GM23338 (cell line): ENCODE measurements at regions not wholly inside any gene's neighbourhood (a gene's known extent, or its start where the extent isn't known, plus 50 kb on each side); places are given as distances from the start of the nearest gene placed in this dataset.

ENCODE experiments used
- ATAC-seq: fragments of 200-7000 bp; cut with Tn5 transposase; 3 replicates; pipeline ENCODE4 v1.9.1; 2020
- DNase-seq: peaks from one replicate; pipeline ENCODE4 v3.0.0-alpha.2; 2015; ENCODE audit warnings: low spot score
- H2AFZ ChIP-seq: fragments of 200-600 bp; sonication (generic); 2 replicates; pipeline ENCODE4 v1.8.0; 2016; ENCODE audit warnings: antibody characterized with exemption, mild to moderate bottlenecking, moderate library complexity
- H3F3A ChIP-seq: fragments of 200-600 bp; sonication (generic); replicated peaks from 2 replicates; pipeline ENCODE4 v1.8.0; 2017; ENCODE audit warnings: antibody characterized with exemption, mixed run types, low read depth
- H3K27ac ChIP-seq: fragments of 200-600 bp; sonication (generic); 2 replicates; pipeline ENCODE4 v1.6.1; 2016; ENCODE audit warnings: low read depth
- H3K27me3 ChIP-seq: fragments of 200-600 bp; sonication (generic); 2 replicates; pipeline ENCODE4 v1.8.0; 2016; ENCODE audit warnings: mild to moderate bottlenecking, mixed run types, moderate library complexity; ENCODE audit not compliant: insufficient read depth
- H3K36me3 ChIP-seq: fragments of 200-600 bp; sonication (generic); 2 replicates; pipeline ENCODE4 v1.8.0; 2016; ENCODE audit warnings: mild to moderate bottlenecking; ENCODE audit not compliant: insufficient read depth
- H3K4me1 ChIP-seq: fragments of 200-600 bp; sonication (generic); 2 replicates; pipeline ENCODE4 v1.8.0; 2016; ENCODE audit warnings: mild to moderate bottlenecking, moderate library complexity; ENCODE audit not compliant: insufficient read depth
- H3K4me2 ChIP-seq: fragments of 200-600 bp; sonication (generic); 2 replicates; pipeline ENCODE4 v1.7.1; 2017; ENCODE audit warnings: mixed run types
- H3K4me3 ChIP-seq: fragments of 200-600 bp; sonication (generic); 2 replicates; pipeline ENCODE4 v1.6.1; 2016; ENCODE audit warnings: mixed run types
- H3K79me2 ChIP-seq: fragments of 200-600 bp; sonication (generic); replicated peaks from 2 replicates; pipeline ENCODE4 v1.8.0; 2017; ENCODE audit warnings: mild to moderate bottlenecking; ENCODE audit not compliant: insufficient read depth
- H3K9me2 ChIP-seq: fragments of 200-600 bp; sonication (generic); 2 replicates; pipeline ENCODE4 v1.8.0; 2017; ENCODE audit not compliant: insufficient read depth
- H4K20me1 ChIP-seq: fragments of 200-600 bp; sonication (generic); replicated peaks from 2 replicates; pipeline ENCODE4 v1.8.0; 2017; ENCODE audit warnings: mild to moderate bottlenecking; ENCODE audit not compliant: insufficient read depth
- H3K27ac Mint-ChIP-seq: 2 replicates; pipeline ENCODE4 v1.8.0; 2020; ENCODE audit warnings: inconsistent platforms, mild to moderate bottlenecking, moderate library complexity, mixed read lengths
- H3K27me3 Mint-ChIP-seq: 3 replicates; pipeline ENCODE4 v1.8.0; 2022; ENCODE audit warnings: low read depth, mild to moderate bottlenecking, moderate library complexity, mixed read lengths, inconsistent platforms; ENCODE audit not compliant: insufficient read depth, poor library complexity
- H3K36me3 Mint-ChIP-seq: 3 replicates; pipeline ENCODE4 v1.8.0; 2021; ENCODE audit warnings: low read depth, mild to moderate bottlenecking, inconsistent platforms, moderate library complexity, mixed read lengths
- H3K4me1 Mint-ChIP-seq: 3 replicates; pipeline ENCODE4 v1.8.0; 2020; ENCODE audit warnings: mild to moderate bottlenecking, inconsistent platforms, mixed read lengths
- H3K4me3 Mint-ChIP-seq: 3 replicates; pipeline ENCODE4 v1.8.0; 2021; ENCODE audit warnings: moderate library complexity, mild to moderate bottlenecking, inconsistent platforms, mixed read lengths
- H3K9me3 Mint-ChIP-seq: 3 replicates; pipeline ENCODE4 v1.8.0; 2020; ENCODE audit warnings: moderate library complexity, mild to moderate bottlenecking, inconsistent platforms, mixed read lengths
- CREB1 ChIP-seq: fragments of 250-450 bp; sonication (Bioruptor Pico); IDR thresholded peaks from 2 replicates; pipeline ENCODE4 v1.5.0; 2020; ENCODE audit warnings: low read depth, mild to moderate bottlenecking, moderate library complexity
- EZH2 ChIP-seq: fragments of 200-600 bp; sonication (generic); IDR thresholded peaks from one replicate; pipeline ENCODE4 v1.8.0; 2017; ENCODE audit warnings: antibody characterized with exemption, mild to moderate bottlenecking, low read depth; ENCODE audit not compliant: unreplicated experiment
- EZH2phosphoT487 ChIP-seq: fragments of 200-600 bp; sonication (generic); IDR thresholded peaks from one replicate; pipeline ENCODE4 v1.8.1; 2018; ENCODE audit warnings: antibody characterized with exemption; ENCODE audit not compliant: unreplicated experiment
- JUNB ChIP-seq: IDR thresholded peaks from one replicate; pipeline ENCODE4 v1.6.1; 2016; ENCODE audit warnings: antibody characterized with exemption; ENCODE audit not compliant: unreplicated experiment
- NANOG ChIP-seq: IDR thresholded peaks from 2 replicates; pipeline ENCODE4 v1.6.1; 2016; ENCODE audit warnings: antibody characterized with exemption, borderline replicate concordance
- POLR2AphosphoS5 ChIP-seq: IDR thresholded peaks from 2 replicates; pipeline ENCODE4 v1.6.1; 2016; ENCODE audit warnings: antibody characterized with exemption, low read depth
- STAT1 ChIP-seq: IDR thresholded peaks from one replicate; pipeline ENCODE4 v1.6.1; 2016; ENCODE audit warnings: antibody characterized with exemption; ENCODE audit not compliant: unreplicated experiment
- ZNF114 ChIP-seq: fragments of 250-450 bp; sonication (Bioruptor Pico); IDR thresholded peaks from 2 replicates; pipeline ENCODE4 v1.5.0; 2020; ENCODE audit warnings: mild to moderate bottlenecking, moderate library complexity
- ZNF331 ChIP-seq: fragments of 250-450 bp; sonication (Bioruptor Pico); IDR thresholded peaks from 2 replicates; pipeline ENCODE4 v1.5.0; 2020; ENCODE audit warnings: low read depth, mild to moderate bottlenecking, moderate library complexity
- TF ChIP-seq, protein P1 (sequence below): IDR thresholded peaks from 2 replicates; pipeline ENCODE4 v1.6.1; 2016; ENCODE audit warnings: antibody characterized with exemption
- TF ChIP-seq, protein P2 (sequence below), 2 experiments: fragments of 200-600 bp in 1 of 2; sonication (generic) in 1 of 2; conservative IDR thresholded peaks; 2 replicates each; pipeline versions ENCODE4 v1.5.1 to v1.6.1; 2016 to 2017; ENCODE audit warnings: antibody characterized with exemption in 2 of 2, low read depth in 2 of 2, mild to moderate bottlenecking in 2 of 2, moderate library complexity in 1 of 2
- TF ChIP-seq, protein P3 (sequence below): IDR thresholded peaks from one replicate; pipeline ENCODE4 v1.6.1; 2018; ENCODE audit warnings: antibody characterized with exemption; ENCODE audit not compliant: unreplicated experiment
- TF ChIP-seq, protein P4 (sequence below): fragments of 250-450 bp; sonication (Bioruptor Pico); IDR thresholded peaks from 2 replicates; pipeline ENCODE4 v1.5.0; 2020; ENCODE audit warnings: mild to moderate bottlenecking, moderate library complexity

DNA sequence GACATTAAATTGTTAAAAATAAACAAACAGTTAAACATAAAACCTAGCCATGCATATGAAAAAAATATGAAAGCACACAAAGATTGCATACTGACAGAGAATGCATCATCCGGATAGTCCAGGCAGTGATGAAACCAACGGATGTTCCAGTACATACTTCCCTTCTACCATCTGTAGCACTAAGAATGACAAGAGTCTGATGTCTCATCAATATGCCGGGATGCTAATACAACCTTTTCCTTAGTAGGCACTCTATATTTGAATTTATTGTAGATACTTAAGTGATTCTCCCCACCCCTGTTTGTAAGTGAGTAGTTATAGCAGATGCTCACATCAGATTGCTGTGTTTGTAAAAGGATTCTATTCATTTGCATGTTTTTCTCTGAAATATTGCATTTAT is 571.2 kb upstream of the WWC1 start:
- Histone ChIP-seq H3K36me3 (no peaks in the 10 kb centered on the region), H3F3A (no peaks in the 10 kb centered on the region), H3K4me2 (no peak overlapping the region), H3K27me3 (no peaks in the 10 kb centered on the region), H3K27ac (no peak overlapping the region), H3K4me3 (no peak overlapping the region), H4K20me1 (no peaks in the 10 kb centered on the region), H3K9me2 (no peaks in the 10 kb centered on the region), H3K4me1 (peaks cover 22% of the 10 kb centered on the region), H2AFZ (no peak overlapping the region), H3K79me2 (no peaks in the 10 kb centered on the region)
- H3K9me3 Mint-ChIP-seq: no peaks in the 10 kb centered on the region
- no peaks in the 10 kb centered on the region for H3K27me3 Mint-ChIP-seq
- no peak overlapping the region for H3K27ac Mint-ChIP-seq
- H3K4me1 Mint-ChIP-seq: peaks cover 30% of the 10 kb centered on the region
- H3K36me3 Mint-ChIP-seq: no peaks in the 10 kb centered on the region
- ATAC-seq (no peak), DNase-seq (no peak)
- no peak for TF ChIP-seq EZH2
- TF ChIP-seq ZNF331 (CRISPR knock-in tag): no peak
- no peak for TF ChIP-seq ZNF114 (CRISPR knock-in tag)
- TF ChIP-seq EZH2phosphoT487: no peak
- TF ChIP-seq CREB1 (CRISPR knock-in tag): no peak
- TF ChIP-seq, protein P1, sequence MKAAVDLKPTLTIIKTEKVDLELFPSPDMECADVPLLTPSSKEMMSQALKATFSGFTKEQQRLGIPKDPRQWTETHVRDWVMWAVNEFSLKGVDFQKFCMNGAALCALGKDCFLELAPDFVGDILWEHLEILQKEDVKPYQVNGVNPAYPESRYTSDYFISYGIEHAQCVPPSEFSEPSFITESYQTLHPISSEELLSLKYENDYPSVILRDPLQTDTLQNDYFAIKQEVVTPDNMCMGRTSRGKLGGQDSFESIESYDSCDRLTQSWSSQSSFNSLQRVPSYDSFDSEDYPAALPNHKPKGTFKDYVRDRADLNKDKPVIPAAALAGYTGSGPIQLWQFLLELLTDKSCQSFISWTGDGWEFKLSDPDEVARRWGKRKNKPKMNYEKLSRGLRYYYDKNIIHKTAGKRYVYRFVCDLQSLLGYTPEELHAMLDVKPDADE: no peak
- TF ChIP-seq STAT1: no peak
- TF ChIP-seq, protein P2, sequence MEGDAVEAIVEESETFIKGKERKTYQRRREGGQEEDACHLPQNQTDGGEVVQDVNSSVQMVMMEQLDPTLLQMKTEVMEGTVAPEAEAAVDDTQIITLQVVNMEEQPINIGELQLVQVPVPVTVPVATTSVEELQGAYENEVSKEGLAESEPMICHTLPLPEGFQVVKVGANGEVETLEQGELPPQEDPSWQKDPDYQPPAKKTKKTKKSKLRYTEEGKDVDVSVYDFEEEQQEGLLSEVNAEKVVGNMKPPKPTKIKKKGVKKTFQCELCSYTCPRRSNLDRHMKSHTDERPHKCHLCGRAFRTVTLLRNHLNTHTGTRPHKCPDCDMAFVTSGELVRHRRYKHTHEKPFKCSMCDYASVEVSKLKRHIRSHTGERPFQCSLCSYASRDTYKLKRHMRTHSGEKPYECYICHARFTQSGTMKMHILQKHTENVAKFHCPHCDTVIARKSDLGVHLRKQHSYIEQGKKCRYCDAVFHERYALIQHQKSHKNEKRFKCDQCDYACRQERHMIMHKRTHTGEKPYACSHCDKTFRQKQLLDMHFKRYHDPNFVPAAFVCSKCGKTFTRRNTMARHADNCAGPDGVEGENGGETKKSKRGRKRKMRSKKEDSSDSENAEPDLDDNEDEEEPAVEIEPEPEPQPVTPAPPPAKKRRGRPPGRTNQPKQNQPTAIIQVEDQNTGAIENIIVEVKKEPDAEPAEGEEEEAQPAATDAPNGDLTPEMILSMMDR (conservative IDR thresholded peaks at IDR 0.05; ENCODE audit: low read depth in 2 of 2): no peak
- TF ChIP-seq, protein P3, sequence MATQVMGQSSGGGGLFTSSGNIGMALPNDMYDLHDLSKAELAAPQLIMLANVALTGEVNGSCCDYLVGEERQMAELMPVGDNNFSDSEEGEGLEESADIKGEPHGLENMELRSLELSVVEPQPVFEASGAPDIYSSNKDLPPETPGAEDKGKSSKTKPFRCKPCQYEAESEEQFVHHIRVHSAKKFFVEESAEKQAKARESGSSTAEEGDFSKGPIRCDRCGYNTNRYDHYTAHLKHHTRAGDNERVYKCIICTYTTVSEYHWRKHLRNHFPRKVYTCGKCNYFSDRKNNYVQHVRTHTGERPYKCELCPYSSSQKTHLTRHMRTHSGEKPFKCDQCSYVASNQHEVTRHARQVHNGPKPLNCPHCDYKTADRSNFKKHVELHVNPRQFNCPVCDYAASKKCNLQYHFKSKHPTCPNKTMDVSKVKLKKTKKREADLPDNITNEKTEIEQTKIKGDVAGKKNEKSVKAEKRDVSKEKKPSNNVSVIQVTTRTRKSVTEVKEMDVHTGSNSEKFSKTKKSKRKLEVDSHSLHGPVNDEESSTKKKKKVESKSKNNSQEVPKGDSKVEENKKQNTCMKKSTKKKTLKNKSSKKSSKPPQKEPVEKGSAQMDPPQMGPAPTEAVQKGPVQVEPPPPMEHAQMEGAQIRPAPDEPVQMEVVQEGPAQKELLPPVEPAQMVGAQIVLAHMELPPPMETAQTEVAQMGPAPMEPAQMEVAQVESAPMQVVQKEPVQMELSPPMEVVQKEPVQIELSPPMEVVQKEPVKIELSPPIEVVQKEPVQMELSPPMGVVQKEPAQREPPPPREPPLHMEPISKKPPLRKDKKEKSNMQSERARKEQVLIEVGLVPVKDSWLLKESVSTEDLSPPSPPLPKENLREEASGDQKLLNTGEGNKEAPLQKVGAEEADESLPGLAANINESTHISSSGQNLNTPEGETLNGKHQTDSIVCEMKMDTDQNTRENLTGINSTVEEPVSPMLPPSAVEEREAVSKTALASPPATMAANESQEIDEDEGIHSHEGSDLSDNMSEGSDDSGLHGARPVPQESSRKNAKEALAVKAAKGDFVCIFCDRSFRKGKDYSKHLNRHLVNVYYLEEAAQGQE: no peak
- no peak for TF ChIP-seq POLR2AphosphoS5
- TF ChIP-seq NANOG: no peak
- TF ChIP-seq, protein P4, sequence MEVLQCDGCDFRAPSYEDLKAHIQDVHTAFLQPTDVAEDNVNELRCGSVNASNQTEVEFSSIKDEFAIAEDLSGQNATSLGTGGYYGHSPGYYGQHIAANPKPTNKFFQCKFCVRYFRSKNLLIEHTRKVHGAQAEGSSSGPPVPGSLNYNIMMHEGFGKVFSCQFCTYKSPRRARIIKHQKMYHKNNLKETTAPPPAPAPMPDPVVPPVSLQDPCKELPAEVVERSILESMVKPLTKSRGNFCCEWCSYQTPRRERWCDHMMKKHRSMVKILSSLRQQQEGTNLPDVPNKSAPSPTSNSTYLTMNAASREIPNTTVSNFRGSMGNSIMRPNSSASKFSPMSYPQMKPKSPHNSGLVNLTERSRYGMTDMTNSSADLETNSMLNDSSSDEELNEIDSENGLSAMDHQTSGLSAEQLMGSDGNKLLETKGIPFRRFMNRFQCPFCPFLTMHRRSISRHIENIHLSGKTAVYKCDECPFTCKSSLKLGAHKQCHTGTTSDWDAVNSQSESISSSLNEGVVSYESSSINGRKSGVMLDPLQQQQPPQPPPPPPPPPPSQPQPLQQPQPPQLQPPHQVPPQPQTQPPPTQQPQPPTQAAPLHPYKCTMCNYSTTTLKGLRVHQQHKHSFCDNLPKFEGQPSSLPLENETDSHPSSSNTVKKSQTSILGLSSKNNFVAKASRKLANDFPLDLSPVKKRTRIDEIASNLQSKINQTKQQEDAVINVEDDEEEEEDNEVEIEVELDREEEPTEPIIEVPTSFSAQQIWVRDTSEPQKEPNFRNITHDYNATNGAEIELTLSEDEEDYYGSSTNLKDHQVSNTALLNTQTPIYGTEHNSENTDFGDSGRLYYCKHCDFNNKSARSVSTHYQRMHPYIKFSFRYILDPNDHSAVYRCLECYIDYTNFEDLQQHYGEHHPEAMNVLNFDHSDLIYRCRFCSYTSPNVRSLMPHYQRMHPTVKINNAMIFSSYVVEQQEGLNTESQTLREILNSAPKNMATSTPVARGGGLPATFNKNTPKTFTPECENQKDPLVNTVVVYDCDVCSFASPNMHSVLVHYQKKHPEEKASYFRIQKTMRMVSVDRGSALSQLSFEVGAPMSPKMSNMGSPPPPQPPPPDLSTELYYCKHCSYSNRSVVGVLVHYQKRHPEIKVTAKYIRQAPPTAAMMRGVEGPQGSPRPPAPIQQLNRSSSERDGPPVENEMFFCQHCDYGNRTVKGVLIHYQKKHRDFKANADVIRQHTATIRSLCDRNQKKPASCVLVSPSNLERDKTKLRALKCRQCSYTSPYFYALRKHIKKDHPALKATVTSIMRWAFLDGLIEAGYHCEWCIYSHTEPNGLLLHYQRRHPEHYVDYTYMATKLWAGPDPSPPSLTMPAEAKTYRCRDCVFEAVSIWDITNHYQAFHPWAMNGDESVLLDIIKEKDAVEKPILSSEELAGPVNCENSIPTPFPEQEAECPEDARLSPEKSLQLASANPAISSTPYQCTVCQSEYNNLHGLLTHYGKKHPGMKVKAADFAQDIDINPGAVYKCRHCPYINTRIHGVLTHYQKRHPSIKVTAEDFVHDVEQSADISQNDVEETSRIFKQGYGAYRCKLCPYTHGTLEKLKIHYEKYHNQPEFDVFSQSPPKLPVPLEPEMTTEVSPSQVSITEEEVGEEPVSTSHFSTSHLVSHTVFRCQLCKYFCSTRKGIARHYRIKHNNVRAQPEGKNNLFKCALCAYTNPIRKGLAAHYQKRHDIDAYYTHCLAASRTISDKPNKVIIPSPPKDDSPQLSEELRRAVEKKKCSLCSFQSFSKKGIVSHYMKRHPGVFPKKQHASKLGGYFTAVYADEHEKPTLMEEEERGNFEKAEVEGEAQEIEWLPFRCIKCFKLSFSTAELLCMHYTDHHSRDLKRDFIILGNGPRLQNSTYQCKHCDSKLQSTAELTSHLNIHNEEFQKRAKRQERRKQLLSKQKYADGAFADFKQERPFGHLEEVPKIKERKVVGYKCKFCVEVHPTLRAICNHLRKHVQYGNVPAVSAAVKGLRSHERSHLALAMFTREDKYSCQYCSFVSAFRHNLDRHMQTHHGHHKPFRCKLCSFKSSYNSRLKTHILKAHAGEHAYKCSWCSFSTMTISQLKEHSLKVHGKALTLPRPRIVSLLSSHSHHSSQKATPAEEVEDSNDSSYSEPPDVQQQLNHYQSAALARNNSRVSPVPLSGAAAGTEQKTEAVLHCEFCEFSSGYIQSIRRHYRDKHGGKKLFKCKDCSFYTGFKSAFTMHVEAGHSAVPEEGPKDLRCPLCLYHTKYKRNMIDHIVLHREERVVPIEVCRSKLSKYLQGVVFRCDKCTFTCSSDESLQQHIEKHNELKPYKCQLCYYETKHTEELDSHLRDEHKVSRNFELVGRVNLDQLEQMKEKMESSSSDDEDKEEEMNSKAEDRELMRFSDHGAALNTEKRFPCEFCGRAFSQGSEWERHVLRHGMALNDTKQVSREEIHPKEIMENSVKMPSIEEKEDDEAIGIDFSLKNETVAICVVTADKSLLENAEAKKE: no peak
- no peak for TF ChIP-seq JUNB
- no peak overlapping the region for H3K4me3 Mint-ChIP-seq
